Ovary (tissue), 7 donors: ENCODE measurements at regions not wholly inside any gene's neighbourhood (a gene's known extent, or its start where the extent isn't known, plus 50 kb on each side); places are given as distances from the start of the nearest gene placed in this dataset.

Source experiments
- DNase-seq, 5 donors: peaks; one replicate each; pipeline ENCODE4 v3.0.0-alpha.2; 2019 to 2020
- H3K27ac ChIP-seq, 2 donors: fragments of 200-600 bp; one replicate each; pipeline versions ENCODE4 v1.5.1 to v1.8.0; 2019 to 2022
- H3K27me3 ChIP-seq: fragments of 200-600 bp; one replicate; pipeline ENCODE4 v1.8.0; 2022
- H3K36me3 ChIP-seq: fragments of 200-600 bp; sonication (generic); one replicate; pipeline ENCODE4 v1.5.1; 2019
- H3K4me1 ChIP-seq: one replicate; pipeline ENCODE4 v1.8.1; 2013; ENCODE audit warnings: mild to moderate bottlenecking, moderate library complexity; ENCODE audit not compliant: insufficient read depth
- H3K4me3 ChIP-seq: fragments of 200-600 bp; sonication (generic); one replicate; pipeline ENCODE4 v1.5.1; 2017
- H3K9me3 ChIP-seq, 2 donors: fragments of 200-600 bp in 1 of 2; sonication (generic) in 1 of 2; one replicate each; pipeline versions ENCODE4 v1.5.1 to v1.8.1; 2013 to 2019; ENCODE audit warnings: mild to moderate bottlenecking in 1 of 2, moderate library complexity in 1 of 2
- CTCF ChIP-seq, 3 donors: fragments of 450-650 bp in 2 of 3; fragments of 200-600 bp in 1 of 3; IDR thresholded peaks; one replicate each; pipeline versions ENCODE4 v1.5.1 to v1.8.0; 2016 to 2022; ENCODE audit warnings: antibody characterized with exemption in 3 of 3, mild to moderate bottlenecking in 1 of 3
- EP300 ChIP-seq: sonication (generic); formaldehyde crosslinking; IDR thresholded peaks from one replicate; pipeline ENCODE4 v1.6.1; 2017; ENCODE audit warnings: antibody characterized with exemption
- POLR2A ChIP-seq: fragments of 450-650 bp; IDR thresholded peaks from one replicate; pipeline ENCODE4 v1.6.1; 2017; ENCODE audit warnings: antibody characterized with exemption, mild to moderate bottlenecking, moderate library complexity
- WGBS, 3 donors: extraction: QIAGEN DNeasy Blood & Tissue Kit in 1 of 3; methylation state at CpG; one replicate each; pipeline versions ENCODE4 v1.1.5 to v1.1.7; 2013 to 2017; 5-methylcytosine and 5-hydroxymethylcytosine counted together
- intact Hi-C, 4 donors: fragments of 100-400 bp; cut with DNase I; formaldehyde crosslinking; loops; one replicate each; pipeline versions ENCODE4 v1.11.0 to v1.15.1; 2022 to 2023
- donor health status: DM: no; HTN: no; CAD: no; lungs with moderate emphysema.
- donor health status: DM: no; HTN: no; CAD: no.
- donor health status: Bipolar disorder and iron deficiency.
- donor health status: DM: no; HTN: no; CAD: no.
- donor health status: DM: yes; HTN: yes; CAD: no.

GRCh38 chr2:9113916-9114315 lies 92.7 kb upstream of the ASAP2 start:
- DNase-seq = no peak
- Histone ChIP-seq H3K27ac (no peak overlapping the region), H3K9me3 (no peaks in the 10 kb centered on the region), H3K4me3 (no peak overlapping the region), H3K36me3 (no peaks in the 10 kb centered on the region), H3K27me3 (no peaks in the 10 kb centered on the region), H3K4me1 (peaks cover 5% of the 10 kb centered on the region)
- no peak for TF ChIP-seq POLR2A
- no peak for TF ChIP-seq EP300
- TF ChIP-seq CTCF (IDR thresholded peaks at IDR 0.05) = no peak
- intact Hi-C loops = loop anchor here in 1 of 4 donors (10.0 kb wide), 1 partner anchor 209 kb away; no protein-coding TSS in a partner anchor
- 66 to 78% (median 69%) methylated on average over 5 of the region's 5 CpGs for WGBS, 3 donors

GRCh38 chr2:9113262-9113661 lies 93.3 kb upstream of the ASAP2 start:
- no peak for DNase-seq
- intact Hi-C loops = loop anchor here in 1 of 4 donors (10.0 kb wide), 1 partner anchor 208 kb away; no protein-coding TSS in a partner anchor
- Histone ChIP-seq H3K36me3 (no peaks in the 10 kb centered on the region), H3K4me1 (peaks cover 5% of the 10 kb centered on the region), H3K27me3 (no peaks in the 10 kb centered on the region), H3K9me3 (no peaks in the 10 kb centered on the region), H3K4me3 (no peak overlapping the region), H3K27ac (no peak overlapping the region)
- TF ChIP-seq CTCF (IDR thresholded peaks at IDR 0.05) = no peak
- no peak for TF ChIP-seq POLR2A
- TF ChIP-seq EP300 = no peak
- WGBS, 3 donors = 85 to 92% (median 86%) methylated on average over 6 of the region's 6 CpGs

GRCh38 chr2:9112079-9112721 lies 94.4 kb upstream of the ASAP2 start:
- intact Hi-C loops = loop anchor here in 1 of 4 donors (10.0 kb wide), 1 partner anchor 207 kb away; no protein-coding TSS in a partner anchor

GRCh38 chr2:9110893-9111569 lies 95.6 kb upstream of the ASAP2 start:
- peaks cover 5% of the 10 kb centered on the region for H3K4me1 ChIP-seq
- no peaks in the 10 kb centered on the region for H3K27me3 ChIP-seq
- no peak overlapping the region for H3K27ac ChIP-seq
- no peaks in the 10 kb centered on the region for H3K9me3 ChIP-seq
- intact Hi-C loops = loop anchor here in 1 of 4 donors (10.0 kb wide), 1 partner anchor 206 kb away; no protein-coding TSS in a partner anchor
- WGBS, 3 donors = 91 to 94% (median 93%) methylated on average over 15 of the region's 15 CpGs
- no peak for DNase-seq
- TF ChIP-seq CTCF (IDR thresholded peaks at IDR 0.05) (no peak), EP300 (no peak), POLR2A (no peak)
- H3K36me3 ChIP-seq = no peaks in the 10 kb centered on the region
- H3K4me3 ChIP-seq = no peak overlapping the region

More at GRCh38 chr2:9112079-9112721, 94.4 kb upstream of the ASAP2 start:
- DNase-seq = peak; percentile 81 to 85 (median 83)
- H3K36me3 ChIP-seq = no peaks in the 10 kb centered on the region
- no peak overlapping the region for H3K4me3 ChIP-seq
- no peaks in the 10 kb centered on the region for H3K9me3 ChIP-seq
- TF ChIP-seq EP300 (no peak), POLR2A (no peak), CTCF (IDR thresholded peaks at IDR 0.05) (no peak)
- WGBS, 3 donors = 27 to 35% (median 34%) methylated on average over 23 of the region's 23 CpGs
- H3K4me1 ChIP-seq = peaks cover 5% of the 10 kb centered on the region
- no peaks in the 10 kb centered on the region for H3K27me3 ChIP-seq
- peak overlapping the region in 1 of 2 donors; percentile 42 for H3K27ac ChIP-seq
